Astrocyte (in vitro differentiated cells and primary cell): ENCODE measurements at regions not wholly inside any gene's neighbourhood (a gene's known extent, or its start where the extent isn't known, plus 50 kb on each side); places are given as distances from the start of the nearest gene placed in this dataset.
"Not testable (repeated sequence)": the region's sequence is repeated elsewhere in the genome, so short reads cannot be mapped to it uniquely, and the experiment has no call there.

Source experiments
- CTCF ChIP-seq: IDR thresholded peaks from 2 replicates; pipeline ENCODE4 v1.5.1; 2011; ENCODE audit warnings: low read depth, mild to moderate bottlenecking, inconsistent platforms, low read length, moderate library complexity; ENCODE audit not compliant: insufficient read depth
- EZH2 ChIP-seq: IDR thresholded peaks from 2 replicates; pipeline ENCODE4 v1.6.1; 2012; ENCODE audit warnings: mild to moderate bottlenecking, low read length, inconsistent platforms; ENCODE audit not compliant: insufficient read depth

GRCh38 chr1:83440586-83440985, 558.3 kb downstream of the TTLL7 start:
- TF ChIP-seq CTCF, EZH2: not testable (repeated sequence)
